Fibroblast of pulmonary artery (primary cell): ENCODE measurements at regions not wholly inside any gene's neighbourhood (a gene's known extent, or its start where the extent isn't known, plus 50 kb on each side); places are given as distances from the start of the nearest gene placed in this dataset.

Experiments
- DNase-seq: peaks from one replicate; pipeline ENCODE4 v3.0.0-alpha.2; 2010; ENCODE audit warnings: low read depth
- H3K4me3 ChIP-seq: replicated peaks from 2 replicates; pipeline ENCODE4 v1.5.1; 2011; ENCODE audit warnings: low read depth, mild to moderate bottlenecking, control low read depth, low read length, moderate library complexity
- TF ChIP-seq, protein P1 (sequence below): IDR thresholded peaks from 2 replicates; pipeline ENCODE4 v1.5.1; 2011; ENCODE audit warnings: mild to moderate bottlenecking, control low read depth, low read length, inconsistent platforms; ENCODE audit errors: missing control alignments

GRCh38 chr10:20466731-20467130 is 430.4 kb downstream of the NEBL start:
- TF ChIP-seq, protein P1, sequence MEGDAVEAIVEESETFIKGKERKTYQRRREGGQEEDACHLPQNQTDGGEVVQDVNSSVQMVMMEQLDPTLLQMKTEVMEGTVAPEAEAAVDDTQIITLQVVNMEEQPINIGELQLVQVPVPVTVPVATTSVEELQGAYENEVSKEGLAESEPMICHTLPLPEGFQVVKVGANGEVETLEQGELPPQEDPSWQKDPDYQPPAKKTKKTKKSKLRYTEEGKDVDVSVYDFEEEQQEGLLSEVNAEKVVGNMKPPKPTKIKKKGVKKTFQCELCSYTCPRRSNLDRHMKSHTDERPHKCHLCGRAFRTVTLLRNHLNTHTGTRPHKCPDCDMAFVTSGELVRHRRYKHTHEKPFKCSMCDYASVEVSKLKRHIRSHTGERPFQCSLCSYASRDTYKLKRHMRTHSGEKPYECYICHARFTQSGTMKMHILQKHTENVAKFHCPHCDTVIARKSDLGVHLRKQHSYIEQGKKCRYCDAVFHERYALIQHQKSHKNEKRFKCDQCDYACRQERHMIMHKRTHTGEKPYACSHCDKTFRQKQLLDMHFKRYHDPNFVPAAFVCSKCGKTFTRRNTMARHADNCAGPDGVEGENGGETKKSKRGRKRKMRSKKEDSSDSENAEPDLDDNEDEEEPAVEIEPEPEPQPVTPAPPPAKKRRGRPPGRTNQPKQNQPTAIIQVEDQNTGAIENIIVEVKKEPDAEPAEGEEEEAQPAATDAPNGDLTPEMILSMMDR: no peak
- no peak overlapping the region for H3K4me3 ChIP-seq

GRCh38 chr10:20457649-20458048 is 439.5 kb downstream of the NEBL start:
- TF ChIP-seq, protein P1: no peak
- H3K4me3 ChIP-seq: no peak overlapping the region
- no peak for DNase-seq

More at GRCh38 chr10:20466731-20467130, 430.4 kb downstream of the NEBL start:
- peak; percentile 14 for DNase-seq

DNA sequence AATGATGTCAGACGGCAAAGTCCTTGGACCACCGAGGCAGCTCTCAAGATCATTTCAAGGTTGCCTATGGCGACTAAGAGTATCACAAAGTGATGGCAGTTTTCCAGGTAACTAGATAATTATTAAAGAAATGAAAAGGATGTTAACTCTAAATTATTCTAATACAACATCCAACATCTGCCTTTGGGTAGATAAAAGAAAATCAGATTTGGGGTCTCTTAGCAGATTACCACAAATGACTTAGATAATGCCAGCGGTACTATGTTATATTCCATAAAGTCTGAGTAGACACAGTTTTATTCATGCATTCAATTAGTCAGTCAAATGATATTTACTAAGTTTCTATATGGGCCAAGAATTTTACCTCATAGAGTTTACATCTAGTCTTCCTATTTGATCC is 441.3 kb downstream of the NEBL start:
- TF ChIP-seq, protein P1: no peak
- DNase-seq: no peak
- no peak overlapping the region for H3K4me3 ChIP-seq

GRCh38 chr10:20454331-20454730 is 442.8 kb downstream of the NEBL start:
- DNase-seq: no peak
- TF ChIP-seq, protein P1: no peak
- H3K4me3 ChIP-seq: no peak overlapping the region

GRCh38 chr10:20446561-20447193 is 450.4 kb downstream of the NEBL start:
- H3K4me3 ChIP-seq: no peak overlapping the region
- TF ChIP-seq, protein P1: no peak
- no peak for DNase-seq

DNA sequence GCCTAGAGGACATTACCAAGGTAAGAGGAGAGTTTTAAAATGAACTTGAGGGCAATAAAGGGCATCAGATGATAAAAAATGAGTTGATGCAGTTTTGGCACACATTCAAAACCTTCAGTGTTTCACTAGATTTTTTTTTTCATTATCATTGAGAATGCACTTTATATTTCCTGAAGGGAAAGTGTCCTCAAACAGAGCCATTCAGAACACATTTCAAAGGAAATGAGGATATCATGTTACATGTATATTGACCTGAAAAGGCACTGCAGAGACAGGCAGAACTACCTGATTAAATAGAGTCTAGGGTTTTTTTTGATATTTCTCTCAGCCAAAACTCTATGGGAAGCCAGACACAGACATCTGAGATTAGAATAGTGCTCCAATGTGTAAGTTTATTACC is 454.0 kb downstream of the NEBL start:
- TF ChIP-seq, protein P1: no peak
- no peak overlapping the region for H3K4me3 ChIP-seq
- DNase-seq: no peak

GRCh38 chr10:20429742-20430141 is 467.4 kb downstream of the NEBL start:
- TF ChIP-seq, protein P1: no peak
- no peak for DNase-seq
- no peak overlapping the region for H3K4me3 ChIP-seq
